Ishikawa (cell line): ENCODE measurements at regions not wholly inside any gene's neighbourhood (a gene's known extent, or its start where the extent isn't known, plus 50 kb on each side); places are given as distances from the start of the nearest gene placed in this dataset.

ENCODE experiments used
- CEBPB ChIP-seq: IDR thresholded peaks from 2 replicates; pipeline ENCODE4 v1.6.1; 2012
- EGR1 ChIP-seq: IDR thresholded peaks from 2 replicates; pipeline ENCODE4 v1.6.1; 2012
- EP300 ChIP-seq: IDR thresholded peaks from 2 replicates; pipeline ENCODE4 v1.6.1; 2012; ENCODE audit warnings: borderline replicate concordance
- FOXM1 ChIP-seq: IDR thresholded peaks from 2 replicates; pipeline ENCODE4 v1.6.1; 2012; ENCODE audit warnings: low read depth, borderline replicate concordance
- MAX ChIP-seq: IDR thresholded peaks from 2 replicates; pipeline ENCODE4 v1.6.1; 2012
- NFIC ChIP-seq: IDR thresholded peaks from 2 replicates; pipeline ENCODE4 v1.6.1; 2012
- RAD21 ChIP-seq: IDR thresholded peaks from 2 replicates; pipeline ENCODE4 v1.6.1; 2012; ENCODE audit warnings: low read depth
- REST ChIP-seq: IDR thresholded peaks from 2 replicates; pipeline ENCODE4 v1.6.1; 2012; ENCODE audit warnings: low read depth, mild to moderate bottlenecking
- TAF1 ChIP-seq: IDR thresholded peaks from 2 replicates; pipeline ENCODE4 v1.6.1; 2012; ENCODE audit warnings: low read depth, mild to moderate bottlenecking
- YY1 ChIP-seq: IDR thresholded peaks from 2 replicates; pipeline ENCODE4 v1.6.1; 2012; ENCODE audit warnings: low read depth
- ZBTB7A ChIP-seq: IDR thresholded peaks from 2 replicates; pipeline ENCODE4 v1.6.1; 2012; ENCODE audit warnings: low read depth

GRCh38 chr3:176078906-176079305, 1118.4 kb downstream of the TBL1XR1 start:
- TF ChIP-seq ZBTB7A (no peak), EP300 (no peak), REST (no peak), RAD21 (no peak), TAF1 (no peak), MAX (no peak), EGR1 (no peak), CEBPB (no peak), NFIC (no peak), FOXM1 (no peak), YY1 (no peak)
